OCI-LY3 (cell line): ENCODE measurements at regions not wholly inside any gene's neighbourhood (a gene's known extent, or its start where the extent isn't known, plus 50 kb on each side); places are given as distances from the start of the nearest gene placed in this dataset.

Experiments
- H2AFZ ChIP-seq: fragments of 200-600, 300-600 bp; shearing (Covaris generic); 2 replicates; pipeline ENCODE4 v1.6.0; 2014; ENCODE audit warnings: antibody characterized with exemption, low read depth, low read length
- H3K27ac ChIP-seq: fragments of 200-600, 300-600 bp; sonication (generic); 2 replicates; pipeline ENCODE4 v1.5.1; 2014; ENCODE audit warnings: mild to moderate bottlenecking, low read length, moderate library complexity, mixed read lengths
- H3K27me3 ChIP-seq: fragments of 200-600, 300-600 bp; sonication (generic); 2 replicates; pipeline ENCODE4 v1.6.1; 2014; ENCODE audit warnings: low read depth, low read length, mixed read lengths
- H3K36me3 ChIP-seq: fragments of 200-600, 300-600 bp; sonication (generic); replicated peaks from 2 replicates; pipeline ENCODE3; 2014; ENCODE audit warnings: low read depth, low read length, mixed read lengths
- H3K4me1 ChIP-seq: fragments of 300-600, 200-600 bp; sonication (generic); 2 replicates; pipeline ENCODE4 v1.6.1; 2014; ENCODE audit warnings: low read length, mixed read lengths
- H3K4me2 ChIP-seq: fragments of 200-600, 300-600 bp; sonication (generic); 2 replicates; pipeline ENCODE4 v1.6.1; 2014; ENCODE audit warnings: low read length, mixed read lengths
- H3K4me3 ChIP-seq: fragments of 300-600, 200-600 bp; sonication (generic); 2 replicates; pipeline ENCODE4 v1.5.1; 2014; ENCODE audit warnings: antibody characterized with exemption, mild to moderate bottlenecking, low read length, moderate library complexity
- H3K79me2 ChIP-seq: fragments of 300-600, 200-600 bp; shearing (Covaris generic); 2 replicates; pipeline ENCODE4 v1.6.1; 2014; ENCODE audit warnings: mild to moderate bottlenecking, low read length, mixed read lengths
- H3K9ac ChIP-seq: fragments of 300-600, 200-600 bp; shearing (Covaris generic); 2 replicates; pipeline ENCODE4 v1.6.0; 2014; ENCODE audit warnings: mild to moderate bottlenecking, low read length, moderate library complexity
- H3K9me3 ChIP-seq: fragments of 200-600, 300-600 bp; shearing (Covaris generic); 2 replicates; pipeline ENCODE4 v1.6.1; 2014; ENCODE audit warnings: low read length, mixed read lengths; ENCODE audit not compliant: insufficient read depth
- H4K20me1 ChIP-seq: fragments of 200-600, 300-600 bp; sonication (generic); 2 replicates; pipeline ENCODE4 v1.6.1; 2016; ENCODE audit warnings: low read length, mixed read lengths; ENCODE audit not compliant: insufficient read depth
- EZH2phosphoT487 ChIP-seq: fragments of 200-600 bp; shearing (Covaris generic); IDR thresholded peaks from 2 replicates; pipeline ENCODE4 v1.6.1; 2018; ENCODE audit warnings: antibody characterized with exemption, mixed run types, low read depth
- TF ChIP-seq, protein P1 (sequence below): fragments of 200-600, 300-600 bp; sonication (generic); IDR thresholded peaks from 2 replicates; pipeline ENCODE4 v1.5.1; 2014; ENCODE audit warnings: antibody characterized with exemption, low read length, low read depth

DNA sequence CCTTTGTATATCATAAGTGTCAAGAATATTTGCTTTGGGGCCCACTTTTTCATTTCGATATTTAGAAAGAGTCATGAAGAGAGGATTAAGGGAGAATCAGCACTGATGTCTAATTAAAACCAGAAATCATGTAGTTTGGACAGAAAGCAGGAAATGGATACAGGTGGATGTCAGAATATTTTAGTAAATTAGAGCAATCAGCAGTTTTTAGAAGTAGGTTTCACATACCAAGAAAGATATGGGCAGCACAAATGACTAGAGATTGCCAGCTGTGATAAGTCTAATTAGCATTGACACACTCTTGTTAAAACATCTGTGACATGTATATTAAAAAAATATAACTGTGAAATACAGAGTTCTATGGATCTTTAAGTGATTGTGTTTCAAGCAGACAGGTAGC, 180.8 kb upstream of the POM121L12 start:
- Histone ChIP-seq H3K79me2 (no peaks in the 10 kb centered on the region), H3K4me2 (no peak overlapping the region), H3K9ac (no peak overlapping the region), H3K9me3 (no peaks in the 10 kb centered on the region), H3K36me3 (no peaks in the 10 kb centered on the region), H4K20me1 (no peaks in the 10 kb centered on the region), H3K4me1 (no peaks in the 10 kb centered on the region), H3K27ac (no peak overlapping the region), H3K4me3 (no peak overlapping the region), H3K27me3 (no peaks in the 10 kb centered on the region), H2AFZ (no peak overlapping the region)
- TF ChIP-seq, protein P1, sequence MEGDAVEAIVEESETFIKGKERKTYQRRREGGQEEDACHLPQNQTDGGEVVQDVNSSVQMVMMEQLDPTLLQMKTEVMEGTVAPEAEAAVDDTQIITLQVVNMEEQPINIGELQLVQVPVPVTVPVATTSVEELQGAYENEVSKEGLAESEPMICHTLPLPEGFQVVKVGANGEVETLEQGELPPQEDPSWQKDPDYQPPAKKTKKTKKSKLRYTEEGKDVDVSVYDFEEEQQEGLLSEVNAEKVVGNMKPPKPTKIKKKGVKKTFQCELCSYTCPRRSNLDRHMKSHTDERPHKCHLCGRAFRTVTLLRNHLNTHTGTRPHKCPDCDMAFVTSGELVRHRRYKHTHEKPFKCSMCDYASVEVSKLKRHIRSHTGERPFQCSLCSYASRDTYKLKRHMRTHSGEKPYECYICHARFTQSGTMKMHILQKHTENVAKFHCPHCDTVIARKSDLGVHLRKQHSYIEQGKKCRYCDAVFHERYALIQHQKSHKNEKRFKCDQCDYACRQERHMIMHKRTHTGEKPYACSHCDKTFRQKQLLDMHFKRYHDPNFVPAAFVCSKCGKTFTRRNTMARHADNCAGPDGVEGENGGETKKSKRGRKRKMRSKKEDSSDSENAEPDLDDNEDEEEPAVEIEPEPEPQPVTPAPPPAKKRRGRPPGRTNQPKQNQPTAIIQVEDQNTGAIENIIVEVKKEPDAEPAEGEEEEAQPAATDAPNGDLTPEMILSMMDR, result no peak
- no peak for TF ChIP-seq EZH2phosphoT487

DNA sequence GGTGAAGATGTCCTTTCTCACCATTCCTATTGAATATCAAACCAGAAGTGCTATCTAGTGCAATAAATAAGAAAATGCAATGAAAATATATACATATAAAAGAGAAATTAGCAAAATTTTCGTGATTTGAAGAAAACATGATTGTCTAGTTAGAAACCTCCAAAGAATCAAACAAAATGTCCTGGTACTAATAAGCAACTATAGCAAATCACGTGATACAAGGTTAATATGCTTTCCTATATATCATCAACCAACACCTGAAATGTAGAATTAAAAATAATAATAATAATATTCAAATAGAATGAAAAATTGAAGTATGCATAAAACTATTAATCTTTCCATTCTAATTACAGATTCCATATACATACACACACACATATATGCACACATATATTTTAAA, 183.9 kb upstream of the POM121L12 start:
- TF ChIP-seq, protein P1, result no peak
- no peak for TF ChIP-seq EZH2phosphoT487
- Histone ChIP-seq H3K27ac (no peak overlapping the region), H3K4me3 (no peak overlapping the region), H3K36me3 (no peaks in the 10 kb centered on the region), H3K27me3 (no peaks in the 10 kb centered on the region), H3K4me1 (no peaks in the 10 kb centered on the region), H3K9ac (no peak overlapping the region), H3K79me2 (no peaks in the 10 kb centered on the region), H3K9me3 (no peaks in the 10 kb centered on the region), H2AFZ (no peak overlapping the region), H3K4me2 (no peak overlapping the region), H4K20me1 (no peaks in the 10 kb centered on the region)

DNA sequence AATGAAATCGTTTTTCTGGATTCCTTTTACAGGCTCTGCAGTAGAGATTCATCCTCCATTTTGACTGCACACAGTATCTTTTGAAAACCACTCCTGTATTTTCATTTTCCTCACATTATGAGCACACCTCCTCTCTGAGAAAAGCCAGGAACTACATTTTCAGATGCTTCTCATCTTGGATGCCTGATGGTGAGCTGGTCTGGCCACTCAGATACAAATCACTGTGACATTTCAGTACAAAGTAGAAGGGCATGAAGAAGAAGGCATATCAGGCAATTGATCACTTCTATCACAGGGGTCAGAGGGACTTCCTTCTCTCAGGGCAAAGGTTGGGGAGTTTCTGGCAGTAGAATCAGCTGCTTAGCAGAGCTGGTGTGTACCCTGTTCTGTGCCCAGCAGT, 192.0 kb upstream of the POM121L12 start:
- Histone ChIP-seq H3K4me1 (peaks cover 7% of the 10 kb centered on the region), H3K27me3 (no peaks in the 10 kb centered on the region), H3K4me2 (no peak overlapping the region), H3K36me3 (no peaks in the 10 kb centered on the region), H3K9me3 (no peaks in the 10 kb centered on the region), H3K27ac (no peak overlapping the region), H3K4me3 (no peak overlapping the region), H3K9ac (no peak overlapping the region), H2AFZ (0 out of 2 replicates have a peak overlapping the region, but pooled peaks have one; percentile 65), H3K79me2 (no peaks in the 10 kb centered on the region), H4K20me1 (no peaks in the 10 kb centered on the region)
- TF ChIP-seq, protein P1, result no peak
- TF ChIP-seq EZH2phosphoT487, result no peak

DNA sequence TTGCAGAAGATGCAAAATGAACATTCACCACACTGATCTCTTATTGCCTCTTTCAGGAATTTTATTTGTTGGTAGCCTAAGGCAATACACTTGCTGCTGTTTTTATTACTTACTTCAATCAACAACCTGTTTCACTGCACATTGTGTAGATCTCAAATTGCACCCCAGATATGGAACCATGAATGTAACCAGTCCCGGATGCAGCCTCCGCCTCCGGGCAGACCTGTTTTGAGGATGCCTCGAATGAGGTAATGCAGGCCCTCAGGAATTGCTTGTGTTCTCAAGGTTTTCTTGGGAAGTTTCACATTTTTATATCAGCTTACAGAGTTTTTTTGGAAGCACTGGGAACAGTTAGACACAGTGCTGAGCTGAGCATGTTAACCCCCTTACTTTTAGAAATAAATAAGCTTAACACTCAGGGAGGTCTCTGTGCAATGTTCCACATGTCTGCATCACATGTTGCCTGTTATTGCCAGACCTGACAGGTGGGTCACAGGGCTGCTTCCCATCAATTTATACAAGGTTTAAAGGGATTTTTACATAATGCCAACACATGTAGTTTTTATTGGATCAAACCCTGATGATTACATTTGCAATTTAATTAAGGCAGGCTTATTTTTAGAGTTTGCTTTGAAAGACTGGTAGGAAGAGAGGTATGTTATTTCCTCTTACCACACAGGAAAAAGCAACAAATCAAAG, 193.1 kb upstream of the POM121L12 start:
- no peak overlapping the region for H3K27ac ChIP-seq
- no peak overlapping the region for H3K4me2 ChIP-seq
- H4K20me1 ChIP-seq, result no peaks in the 10 kb centered on the region
- TF ChIP-seq, protein P1, result no peak
- no peak for TF ChIP-seq EZH2phosphoT487
- no peaks in the 10 kb centered on the region for H3K9me3 ChIP-seq
- no peak overlapping the region for H3K4me3 ChIP-seq
- peaks cover 7% of the 10 kb centered on the region for H3K4me1 ChIP-seq
- no peak overlapping the region for H3K9ac ChIP-seq
- H3K27me3 ChIP-seq, result no peaks in the 10 kb centered on the region
- H3K36me3 ChIP-seq, result no peaks in the 10 kb centered on the region
- H2AFZ ChIP-seq, result no peak overlapping the region
- no peaks in the 10 kb centered on the region for H3K79me2 ChIP-seq
